ENCODE measurements at regions not wholly inside any gene's neighbourhood (a gene's known extent, or its start where the extent isn't known, plus 50 kb on each side); places are given as distances from the start of the nearest gene placed in this dataset.

- TF ChIP-seq CTCF (IDR thresholded peaks at IDR 0.05) (no peak), MAX (CRISPR knock-in tag; IDR thresholded peaks at IDR 0.05) (no peak), JUN (CRISPR knock-in tag; IDR thresholded peaks at IDR 0.05) (no peak), ATF3 (CRISPR knock-in tag; conservative IDR thresholded peaks at IDR 0.05) (no peak), IRF1 (CRISPR knock-in tag; IDR thresholded peaks at IDR 0.05) (no peak), CREB1 (CRISPR knock-in tag; IDR thresholded peaks at IDR 0.05) (no peak), ETV6 (CRISPR knock-in tag; IDR thresholded peaks at IDR 0.05) (no peak), TCF7 (CRISPR knock-in tag; IDR thresholded peaks at IDR 0.05; ENCODE audit: low read depth) (no peak), ZBTB43 (CRISPR knock-in tag; IDR thresholded peaks at IDR 0.05) (no peak), SMAD3 (CRISPR knock-in tag; IDR thresholded peaks at IDR 0.05; ENCODE audit: borderline replicate concordance) (no peak)
Observed at GRCh38 chr2:204161886-204162285, 225.3 kb downstream of the ICOS start.
